GM03348 (cell line): ENCODE measurements at regions not wholly inside any gene's neighbourhood (a gene's known extent, or its start where the extent isn't known, plus 50 kb on each side); places are given as distances from the start of the nearest gene placed in this dataset.
A peak's percentile ranks its signal among the peaks of the same experiment; 100 is the strongest.

ENCODE experiments used
- DNase-seq: peaks from one replicate; pipeline ENCODE4 v3.0.0; 2012; ENCODE audit warnings: low spot score

DNA sequence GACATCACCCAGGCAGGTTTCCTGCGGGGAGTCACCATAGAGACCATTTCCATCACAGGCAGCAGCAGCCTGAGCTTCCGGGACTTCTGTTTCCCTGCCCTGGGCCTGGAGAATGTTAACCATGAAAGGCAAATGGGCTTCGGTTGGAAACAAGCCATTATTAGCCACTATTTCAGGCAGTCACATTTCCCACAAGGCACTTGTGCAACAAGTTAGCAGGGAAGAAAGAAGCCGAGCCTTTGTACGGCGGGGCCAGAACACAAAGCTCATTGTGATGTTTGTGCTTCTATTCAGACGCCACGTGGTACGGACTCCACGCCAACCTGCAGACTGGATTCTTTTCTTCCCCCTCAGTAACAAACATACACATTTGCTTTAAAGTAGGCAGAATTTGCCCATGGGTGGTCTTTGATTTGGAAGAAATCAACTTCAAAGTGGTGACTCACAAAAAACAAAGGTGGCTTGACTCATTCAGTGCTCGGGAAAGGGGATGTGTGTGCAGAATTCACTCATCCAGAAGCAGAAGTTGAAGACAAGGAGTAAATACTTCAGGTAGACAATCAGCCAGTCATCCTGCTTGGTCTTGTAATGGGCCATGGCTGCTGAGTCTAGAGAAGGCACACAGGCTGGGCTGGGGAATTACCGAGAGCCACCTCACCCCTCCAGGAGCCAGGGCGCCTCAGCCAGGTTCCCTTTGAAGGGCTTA, 154.2 kb upstream of the PRMT8 start:
- no peak for DNase-seq

DNA sequence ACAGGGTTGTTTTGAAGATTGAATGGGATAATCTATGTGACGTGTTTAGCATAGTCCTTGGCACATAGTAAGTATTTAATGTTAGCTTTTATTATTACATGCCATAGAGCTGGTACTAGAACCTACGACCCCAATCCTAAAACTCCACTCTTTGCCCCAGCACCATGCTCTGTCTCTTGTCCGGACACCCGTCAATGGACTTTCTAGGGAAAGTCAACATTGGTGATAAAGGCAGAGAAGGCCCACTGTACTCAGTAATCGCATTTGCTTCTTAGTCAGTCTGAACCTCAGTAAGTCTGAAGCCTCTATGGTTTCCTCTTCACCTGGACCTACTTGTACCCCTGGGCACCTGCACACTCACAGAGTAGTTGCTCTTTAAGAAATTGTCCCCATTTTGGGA, 153.1 kb upstream of the PRMT8 start:
- no peak for DNase-seq

DNA sequence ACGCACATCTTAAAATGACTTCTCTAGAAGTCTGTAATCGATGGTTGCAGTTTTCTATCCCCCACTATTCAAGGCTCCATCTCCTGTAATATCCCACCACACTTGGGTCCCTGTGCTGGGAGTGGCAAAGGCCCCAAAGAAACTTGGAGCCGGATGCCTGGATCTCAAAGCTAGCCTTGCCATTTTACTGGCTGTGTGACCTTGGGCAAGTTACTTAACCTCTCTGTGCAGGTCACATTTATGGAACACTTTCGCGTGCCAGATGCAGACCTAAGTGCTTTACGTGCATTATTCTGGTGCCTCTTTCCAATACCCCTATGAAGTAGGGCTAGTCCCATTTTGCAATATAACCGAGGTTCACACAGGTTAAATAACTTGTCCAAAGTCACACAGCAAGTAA, 151.8 kb upstream of the PRMT8 start:
- no peak for DNase-seq

DNA sequence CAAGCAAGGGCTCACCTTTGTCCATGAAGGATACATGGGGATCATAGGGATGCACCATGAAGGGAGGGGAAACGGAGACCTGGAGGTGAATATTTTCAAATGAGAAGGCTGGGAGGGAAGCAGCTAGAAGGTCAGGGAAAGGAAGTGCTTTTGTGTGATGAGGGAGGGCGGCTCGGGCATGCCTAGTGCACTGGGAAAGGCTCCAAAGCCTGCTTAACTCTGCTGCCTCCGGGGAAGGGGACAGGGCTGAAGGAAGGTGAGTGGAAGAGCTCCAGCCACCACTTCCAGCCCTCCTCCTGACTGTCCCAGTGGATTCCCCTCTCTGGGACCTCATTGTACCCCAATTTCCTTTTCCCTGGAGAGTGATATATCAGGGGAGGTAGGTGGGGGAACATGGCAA, 149.4 kb upstream of the PRMT8 start:
- DNase-seq, result no peak

DNA sequence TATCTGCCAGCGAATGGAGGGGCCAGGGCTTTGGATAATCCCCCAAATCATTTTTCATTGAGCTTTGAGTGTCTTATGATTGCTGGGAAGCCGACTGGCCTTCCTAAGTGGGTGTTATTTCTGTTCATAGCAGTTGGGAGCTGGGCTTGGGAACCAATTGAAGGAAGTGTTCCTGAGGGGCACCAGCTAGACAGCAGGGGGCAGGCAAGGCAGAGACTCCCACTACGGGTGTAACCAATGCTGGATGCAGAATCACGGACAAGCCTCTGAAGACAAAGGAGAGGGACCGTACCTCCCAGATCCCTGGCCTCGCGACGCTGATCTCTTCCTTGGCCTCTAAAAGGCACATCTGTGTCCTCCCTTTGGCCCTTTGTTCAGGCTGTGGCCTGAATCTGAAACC, 149.0 kb upstream of the PRMT8 start:
- DNase-seq, result peak; percentile 56

DNA sequence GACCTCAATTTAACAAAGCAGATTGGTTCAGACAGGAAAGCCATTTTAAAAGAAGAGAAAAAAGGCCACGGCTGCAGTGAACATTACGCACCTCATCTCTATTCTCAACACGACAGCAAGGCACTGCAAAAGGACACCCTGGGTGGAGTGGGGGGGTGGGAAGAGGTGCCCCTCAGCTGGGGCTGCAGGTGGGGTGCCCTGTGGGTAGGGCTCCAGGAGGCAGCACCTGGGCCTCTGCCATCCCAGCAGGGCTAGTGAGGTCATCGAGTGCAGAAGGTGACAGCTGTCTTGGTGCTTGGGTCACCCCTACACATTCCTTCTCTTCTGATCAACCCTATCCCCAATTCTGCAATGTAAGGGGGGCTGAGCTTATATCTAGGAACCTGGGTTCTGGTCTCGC, 142.9 kb upstream of the PRMT8 start:
- no peak for DNase-seq

DNA sequence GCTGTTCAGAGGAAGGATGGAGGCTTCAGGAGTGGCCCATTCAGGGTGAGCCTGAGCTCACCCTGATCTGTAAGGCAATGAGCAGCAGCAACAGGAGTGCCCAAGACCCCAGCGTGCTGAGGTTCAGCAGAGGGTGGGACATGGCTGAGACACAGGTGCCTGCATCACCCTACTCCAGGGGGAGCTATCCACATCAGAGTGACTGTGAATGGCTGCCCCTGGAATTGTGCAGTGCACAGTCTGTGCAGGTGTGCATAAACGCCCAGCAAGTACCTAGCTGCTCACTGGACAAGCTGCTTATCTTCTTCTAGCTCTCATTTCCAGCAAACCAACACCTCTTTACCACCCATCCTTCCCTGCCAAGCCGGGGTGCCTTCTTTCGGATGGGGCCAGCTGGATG, 140.6 kb upstream of the PRMT8 start:
- no peak for DNase-seq

DNA sequence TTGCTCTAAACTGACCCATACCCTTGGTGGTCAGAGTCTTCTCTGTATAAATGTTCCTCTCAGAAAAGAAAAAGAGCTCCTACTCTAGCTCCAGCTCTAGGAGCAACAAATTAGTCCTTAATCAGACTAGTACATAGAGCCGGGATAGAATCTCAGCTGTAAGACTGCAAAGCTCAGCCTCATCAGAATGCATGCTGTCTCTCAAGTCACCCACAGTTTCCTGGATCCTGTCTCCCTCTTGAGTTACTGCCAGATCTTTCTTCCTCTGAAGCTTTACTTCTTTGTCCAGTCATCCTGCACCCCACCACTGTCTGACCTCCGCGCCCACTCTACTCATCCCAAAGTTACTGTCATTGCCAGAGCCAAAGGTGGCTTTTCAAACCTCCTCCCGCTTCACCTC, 139.3 kb upstream of the PRMT8 start:
- no peak for DNase-seq

DNA sequence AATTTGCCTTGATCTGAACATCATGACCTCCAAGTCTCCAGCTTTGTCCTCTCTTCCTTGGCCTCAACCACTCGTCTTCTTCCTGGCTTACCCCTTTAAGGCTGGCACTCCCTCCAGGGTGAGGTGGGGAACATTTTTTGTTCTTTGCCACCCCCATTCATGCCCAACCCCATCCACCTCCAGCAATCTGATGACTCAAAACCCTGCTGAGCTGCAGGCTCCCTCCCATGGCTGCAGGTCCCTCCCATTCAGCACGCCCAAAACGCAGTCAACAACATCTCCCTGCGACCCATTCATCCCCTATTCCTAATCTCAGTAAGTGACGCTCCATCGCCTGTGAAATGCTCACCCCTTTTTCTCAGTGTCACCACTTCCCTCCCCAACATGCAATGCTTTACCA, 138.8 kb upstream of the PRMT8 start:
- DNase-seq, result no peak

DNA sequence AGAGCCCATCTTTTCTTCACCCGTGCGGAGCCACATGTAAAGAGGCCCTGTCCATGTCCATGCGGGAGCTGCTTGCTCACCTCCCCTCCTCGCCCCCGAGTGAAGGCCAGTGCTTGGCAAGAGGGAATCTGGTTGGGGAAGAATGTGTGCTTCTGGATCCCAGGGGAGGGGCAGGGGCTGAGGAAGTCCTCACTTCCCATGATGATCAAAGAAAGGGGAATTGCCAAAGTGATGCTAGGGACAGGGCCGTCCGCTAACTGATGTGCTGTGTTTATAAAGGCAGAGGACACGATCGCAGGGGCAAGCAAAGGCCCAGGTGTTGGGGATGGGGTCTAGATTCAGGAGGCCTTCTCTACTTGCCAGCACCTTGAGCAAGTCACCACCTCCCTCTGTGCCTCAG, 137.4 kb upstream of the PRMT8 start:
- DNase-seq, result no peak

DNA sequence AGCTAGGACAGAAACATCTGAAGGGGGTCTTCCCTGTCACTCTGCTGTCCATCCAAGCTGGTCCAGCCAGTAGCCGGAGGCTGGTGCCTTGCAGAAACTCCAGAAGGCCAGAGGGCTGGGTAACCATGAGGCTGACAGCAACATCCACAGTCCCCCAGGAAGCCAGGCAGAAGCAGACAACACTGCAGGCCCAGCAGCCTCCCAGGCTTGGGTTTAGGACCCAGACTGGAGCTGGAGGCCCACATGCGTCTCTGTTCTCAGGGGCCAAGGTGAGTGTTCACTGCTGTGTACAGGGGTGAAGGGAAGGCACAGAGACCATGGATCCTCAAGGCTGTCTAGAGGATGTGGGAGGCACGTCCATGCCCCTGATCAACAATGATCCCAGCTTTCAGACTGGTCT, 136.4 kb upstream of the PRMT8 start:
- no peak for DNase-seq

DNA sequence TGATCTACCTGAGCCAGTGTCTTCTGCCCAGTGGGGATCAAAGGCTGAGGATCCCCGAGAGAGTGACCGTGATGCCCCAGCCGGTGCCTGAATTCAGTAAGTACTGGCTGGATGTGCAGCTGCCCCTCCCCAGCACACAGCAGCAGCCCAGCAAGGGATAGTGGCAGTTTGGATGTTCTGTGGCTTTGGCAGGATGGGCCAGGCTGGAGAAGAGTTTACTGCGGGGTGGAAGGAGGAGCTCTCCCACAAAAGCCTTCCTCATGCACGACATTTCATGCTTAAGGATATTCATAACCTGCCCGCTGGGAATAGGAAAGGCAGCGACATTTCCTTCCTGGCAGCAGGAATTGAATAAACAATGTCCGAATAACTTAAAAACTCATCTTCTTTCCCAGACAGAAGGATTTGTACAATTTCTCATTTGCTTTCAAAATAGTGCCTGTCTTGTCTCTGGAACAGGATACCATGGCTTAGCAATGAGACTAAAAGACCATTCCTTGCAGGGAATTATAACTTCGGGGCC, 135.6 kb upstream of the PRMT8 start:
- no peak for DNase-seq

DNA sequence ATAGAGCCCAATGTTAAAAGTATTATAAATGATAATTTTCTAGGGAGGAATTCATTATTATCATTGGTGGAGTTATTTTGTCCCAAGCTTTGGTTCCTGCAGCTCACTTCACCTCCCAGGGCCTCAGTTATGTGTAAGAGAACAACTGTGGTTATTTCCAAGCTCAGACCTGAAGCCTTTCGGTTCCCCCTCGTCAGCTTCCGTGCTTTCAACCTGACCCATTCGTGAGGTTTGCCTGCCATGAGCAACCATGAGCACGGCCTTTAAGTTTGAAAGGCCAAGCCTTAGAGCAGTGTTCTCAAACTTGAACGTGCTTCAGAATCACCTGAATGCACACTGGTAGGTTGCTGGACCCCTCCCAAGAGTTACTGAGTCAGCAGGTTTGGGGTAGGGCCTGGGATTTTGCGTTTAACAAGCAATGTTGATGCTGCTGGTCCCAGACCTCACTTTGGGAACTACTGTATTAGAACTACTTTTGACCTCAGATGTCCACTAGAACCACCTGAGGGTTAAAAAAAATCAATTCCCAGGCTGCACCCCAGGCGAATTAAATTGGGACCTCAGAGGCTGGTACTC, 133.0 kb upstream of the PRMT8 start:
- DNase-seq, result no peak

DNA sequence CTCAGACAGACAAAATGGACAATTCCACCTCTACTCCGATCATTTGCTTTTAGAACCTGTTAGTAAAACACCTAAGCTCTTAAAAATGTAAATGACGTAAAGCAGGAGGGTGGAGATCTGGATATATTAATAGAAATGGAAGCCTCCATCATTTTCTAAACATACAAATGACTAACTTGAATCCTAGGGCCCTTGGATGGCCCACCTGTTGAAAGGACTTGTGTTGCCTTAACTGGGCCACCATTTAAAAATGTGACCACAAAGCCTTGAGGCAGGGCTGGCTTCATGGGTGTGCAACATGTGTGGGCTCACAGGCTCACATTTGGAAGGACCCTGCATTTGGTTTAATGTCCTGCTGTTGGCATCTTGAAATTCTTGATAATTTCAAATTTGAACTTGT, 131.5 kb upstream of the PRMT8 start:
- DNase-seq, result no peak

DNA sequence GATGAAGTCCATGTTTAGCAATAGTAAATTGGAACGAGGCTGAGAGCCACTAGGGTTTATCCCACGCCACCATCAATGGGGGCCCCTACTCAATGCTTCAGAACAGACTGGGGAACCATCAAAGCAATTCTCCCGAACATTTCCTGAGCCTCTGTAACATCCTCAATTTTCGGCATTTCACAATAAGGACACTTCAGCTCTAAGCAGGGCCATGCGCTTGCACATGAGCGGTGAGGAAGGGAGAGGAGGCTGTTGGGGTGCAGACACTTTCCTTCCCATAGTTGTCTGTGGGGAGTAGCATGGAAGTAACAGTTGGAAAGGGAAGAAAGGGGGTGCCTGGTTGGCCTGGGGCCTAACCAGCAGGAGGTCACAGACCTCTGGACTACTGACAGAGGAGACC, 129.9 kb upstream of the PRMT8 start:
- DNase-seq, result no peak

DNA sequence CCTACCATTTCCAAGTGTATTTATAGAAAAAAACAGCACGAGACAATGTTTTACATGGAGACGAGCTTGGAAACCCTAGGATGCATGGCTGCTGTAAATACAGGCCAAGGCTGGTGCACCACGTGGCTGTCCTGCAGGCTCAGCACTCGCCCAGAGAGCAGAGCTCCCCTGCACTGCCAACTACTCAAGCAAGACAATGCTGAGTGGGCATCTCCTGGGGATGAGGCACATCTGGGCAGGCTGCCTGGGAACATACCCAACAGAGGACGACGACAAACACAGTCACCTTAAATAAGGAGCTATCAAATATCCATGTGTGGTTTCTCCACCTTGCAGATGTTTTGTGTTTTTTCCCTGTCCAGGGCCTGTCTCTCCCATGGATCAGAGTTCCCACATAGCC, 128.3 kb upstream of the PRMT8 start:
- DNase-seq, result no peak

DNA sequence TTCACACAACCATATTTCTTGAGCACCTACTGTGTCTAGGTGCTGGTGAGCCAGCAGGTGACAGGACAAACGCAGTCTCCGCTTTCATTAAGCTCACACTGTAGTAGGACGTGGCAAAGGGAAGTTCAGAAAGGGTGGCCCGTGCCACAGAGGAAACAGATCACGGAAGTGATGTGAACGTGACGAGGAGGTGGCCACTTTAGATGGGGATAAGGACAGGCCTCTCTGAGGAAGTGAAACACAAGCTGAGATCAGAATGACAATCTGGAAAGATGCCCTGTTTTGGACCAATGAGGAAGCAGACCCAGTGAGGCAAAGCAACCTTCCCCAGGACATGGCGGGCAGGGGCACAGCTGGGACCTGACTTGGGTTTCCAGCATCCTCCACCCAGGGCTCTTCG, 127.4 kb upstream of the PRMT8 start:
- DNase-seq, result no peak

DNA sequence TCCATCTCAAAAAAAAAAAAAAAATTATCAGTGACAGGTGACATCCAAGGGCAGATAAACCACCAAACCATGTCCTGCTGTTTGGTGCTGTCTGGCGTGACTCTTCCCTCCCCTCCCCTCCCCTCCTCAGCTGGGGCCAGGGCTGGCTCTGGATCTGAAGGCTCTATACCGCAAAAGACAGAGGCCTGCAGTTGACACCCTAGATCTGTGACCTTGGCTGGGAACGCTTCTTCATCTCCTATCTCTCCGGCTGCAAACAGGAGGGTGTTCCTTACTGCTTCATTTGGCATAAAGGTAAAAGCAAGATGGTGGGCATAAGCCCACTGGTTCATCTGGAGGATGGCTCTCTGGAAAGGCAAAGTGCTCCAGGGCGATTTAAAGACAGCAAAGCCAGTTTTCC, 126.8 kb upstream of the PRMT8 start:
- DNase-seq, result no peak

DNA sequence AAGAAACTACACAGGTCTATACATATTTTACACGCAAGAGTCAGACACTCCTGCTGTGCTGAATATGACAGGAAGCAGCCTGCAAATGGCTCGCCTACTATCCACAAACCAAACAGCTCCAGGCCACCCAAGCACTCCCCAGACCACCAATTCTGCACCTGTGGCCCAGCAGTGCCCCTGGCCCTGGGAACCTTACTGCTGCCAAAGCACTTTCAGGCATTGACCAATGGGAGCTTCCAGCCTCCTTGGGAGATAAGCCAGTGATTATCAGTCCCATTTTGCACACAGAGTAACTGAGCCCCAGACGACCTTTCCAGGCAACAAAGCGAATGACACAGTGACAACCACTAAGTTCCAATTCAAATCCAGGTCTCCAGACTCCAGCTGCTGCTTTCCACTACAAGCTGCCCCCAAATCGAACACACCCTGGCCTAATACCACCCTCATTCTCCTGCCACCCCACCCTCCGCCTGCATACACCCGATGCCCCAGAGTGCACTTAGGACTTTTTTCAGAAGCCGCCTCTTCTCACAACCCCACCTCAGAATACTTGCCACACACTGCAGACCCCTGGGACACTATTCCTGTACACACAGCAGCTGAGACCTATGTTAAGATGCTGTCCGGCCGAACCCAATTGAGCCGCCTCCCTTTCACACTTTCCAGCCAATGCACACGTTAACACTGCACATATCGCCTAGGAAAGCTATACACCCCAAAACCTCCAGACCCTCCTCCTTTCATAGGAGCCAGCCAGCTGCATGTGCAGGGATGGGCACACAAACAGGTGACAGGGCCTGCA, 126.1 kb upstream of the PRMT8 start:
- no peak for DNase-seq

DNA sequence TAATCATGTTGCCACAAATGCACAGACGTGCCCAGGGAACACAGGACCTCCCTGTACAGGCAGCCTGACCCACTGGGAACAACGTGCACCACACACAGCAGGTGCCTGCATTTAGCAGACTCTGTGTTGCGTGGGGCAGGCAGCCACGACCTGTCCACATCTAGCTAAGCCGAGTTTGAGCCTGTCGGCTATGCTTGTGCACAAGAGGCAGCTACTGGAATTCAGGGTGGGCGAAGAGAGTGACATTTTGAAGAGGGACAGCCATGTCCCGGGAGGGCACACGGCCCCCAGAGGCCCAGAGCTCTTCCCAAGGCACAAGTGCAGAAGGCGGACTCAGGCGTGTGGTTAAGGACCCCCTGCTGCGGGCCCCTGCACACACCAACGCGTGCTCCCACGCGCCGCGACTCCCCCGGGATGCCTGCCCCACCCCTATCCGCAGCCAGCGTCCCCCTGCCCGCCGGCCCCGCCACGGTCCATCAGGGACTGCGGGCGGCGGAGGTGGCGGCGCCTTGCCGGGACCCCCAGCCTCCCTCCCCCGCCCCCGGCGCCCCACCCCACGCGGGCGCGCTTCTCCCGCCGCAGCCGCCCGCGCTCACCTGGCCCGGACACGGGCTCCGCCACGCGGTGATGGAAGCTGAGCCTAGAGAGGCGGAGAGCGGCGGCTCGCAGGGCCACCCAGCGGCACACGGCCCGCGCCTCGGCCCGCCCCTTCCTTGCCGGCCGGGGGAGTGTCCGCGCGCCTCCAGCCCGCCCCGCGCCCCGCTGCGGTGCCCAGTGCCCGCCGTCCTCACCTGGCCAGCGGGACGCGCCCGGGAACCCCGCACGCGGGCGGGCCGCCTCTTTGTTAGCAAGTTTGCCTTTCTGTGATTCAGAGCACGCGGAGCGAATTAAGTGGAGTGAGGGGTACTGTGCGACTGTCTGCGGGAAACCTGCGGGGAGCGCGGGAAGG, 125.3 kb upstream of the PRMT8 start:
- peak; percentile 42 for DNase-seq

DNA sequence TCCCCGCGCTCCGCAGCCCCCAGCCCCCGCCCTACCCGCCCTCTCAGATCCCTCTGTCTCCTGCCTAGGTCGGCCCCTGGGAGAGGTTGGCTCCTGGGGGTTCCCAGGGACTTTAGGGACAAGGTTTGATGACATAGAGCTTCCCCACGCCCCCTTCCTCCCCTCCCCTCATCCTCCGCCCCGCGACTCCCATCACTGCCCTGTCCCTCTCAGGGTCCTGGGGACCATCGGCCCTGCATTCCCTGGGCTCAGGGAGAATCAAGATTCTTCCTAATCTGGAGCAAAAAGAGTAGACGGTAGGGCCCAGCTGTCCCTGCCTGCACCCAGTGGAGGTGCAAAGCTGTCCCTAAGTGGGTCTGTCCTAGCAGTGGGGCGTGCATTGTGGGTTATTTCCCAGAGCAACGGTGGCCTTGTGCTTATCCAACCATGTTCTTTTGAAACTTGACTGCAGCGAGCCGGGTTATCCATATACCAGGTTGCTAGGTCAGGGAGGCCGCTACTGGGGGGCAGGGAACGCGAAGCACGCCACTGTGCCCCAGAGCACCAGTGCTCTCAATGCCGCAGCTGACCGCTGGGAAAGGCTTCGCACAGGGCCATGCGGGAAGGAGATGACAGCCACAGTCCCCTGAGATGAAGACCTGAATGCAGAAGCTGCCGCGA, 124.4 kb upstream of the PRMT8 start:
- no peak for DNase-seq
